Fibroblast of skin of right biceps (primary cell): ENCODE measurements at regions not wholly inside any gene's neighbourhood (a gene's known extent, or its start where the extent isn't known, plus 50 kb on each side); places are given as distances from the start of the nearest gene placed in this dataset.

Experiments used
- DNase-seq: peaks from one replicate; pipeline ENCODE4 v3.0.0-alpha.2; 2013

- DNase-seq = peak; percentile 30
These were observed 601.8 kb upstream of the ZNF608 start for GRCh38 chr5:125348221-125348692.

- peak; percentile 30 for DNase-seq
These were observed 602.7 kb upstream of the ZNF608 start for GRCh38 chr5:125348936-125349831.

- no peak for DNase-seq
These were observed 611.2 kb upstream of the ZNF608 start for GRCh38 chr5:125357660-125358059.

- no peak for DNase-seq
These were observed 619.3 kb upstream of the ZNF608 start for GRCh38 chr5:125365747-125366146.

GRCh38 chr5:125367702-125368101 is 621.3 kb upstream of the ZNF608 start:
- peak; percentile 50 for DNase-seq

GRCh38 chr5:125370461-125371205 is 624.2 kb upstream of the ZNF608 start:
- DNase-seq = no peak

- peak; percentile 83 for DNase-seq
These were observed 626.5 kb upstream of the ZNF608 start for GRCh38 chr5:125372694-125373631.

GRCh38 chr5:125375143-125375542 is 628.7 kb upstream of the ZNF608 start:
- DNase-seq = no peak

GRCh38 chr5:125376059-125376641 is 629.7 kb upstream of the ZNF608 start:
- DNase-seq = no peak

GRCh38 chr5:125377141-125377540 is 630.7 kb upstream of the ZNF608 start:
- no peak for DNase-seq

GRCh38 chr5:125381290-125381689 is 634.9 kb upstream of the ZNF608 start:
- DNase-seq = no peak

- no peak for DNase-seq
These were observed 637.6 kb upstream of the ZNF608 start for GRCh38 chr5:125384071-125384470.

- DNase-seq = no peak
These were observed 643.9 kb upstream of the ZNF608 start for GRCh38 chr5:125390326-125390725.

- no peak for DNase-seq
These were observed 646.9 kb upstream of the ZNF608 start for GRCh38 chr5:125393221-125393815.

GRCh38 chr5:125394661-125395280 is 648.3 kb upstream of the ZNF608 start:
- DNase-seq = no peak

- no peak for DNase-seq
These were observed 650.0 kb upstream of the ZNF608 start for GRCh38 chr5:125396462-125396861.

- no peak for DNase-seq
These were observed 652.0 kb upstream of the ZNF608 start for GRCh38 chr5:125398466-125398865.

- no peak for DNase-seq
These were observed 653.4 kb upstream of the ZNF608 start for GRCh38 chr5:125399885-125400284.

GRCh38 chr5:125401724-125402622 is 655.5 kb upstream of the ZNF608 start:
- DNase-seq = peak; percentile 39

- DNase-seq = no peak
These were observed 656.3 kb upstream of the ZNF608 start for GRCh38 chr5:125402787-125403186.
